HCT116 (cell line): ENCODE measurements at regions not wholly inside any gene's neighbourhood (a gene's known extent, or its start where the extent isn't known, plus 50 kb on each side); places are given as distances from the start of the nearest gene placed in this dataset.
"Not testable (repeated sequence)": the region's sequence is repeated elsewhere in the genome, so short reads cannot be mapped to it uniquely, and the experiment has no call there.

ENCODE experiments used
- ATAC-seq: fragments of 200-7000 bp; cut with Tn5 transposase; 2 replicates; pipeline ENCODE4 v1.9.1; 2020; ENCODE audit warnings: mild to moderate bottlenecking, moderate library complexity
- BruUV-seq: library from RNA; stranded (reverse); fragments of 400-500 nt; replicated peaks from 2 replicates; lab custom pipeline; 2021; lab: Mats Ljungman, UMichigan
- CTCF ChIA-PET: fragments of 300-600 bp; sonication (Branson Sonifier 250); formaldehyde crosslinking; loops from one replicate; lab custom pipeline; 2021; ENCODE audit warnings: antibody characterized with exemption; lab: Charles Lee
- POLR2A ChIA-PET: fragments of 300-600, 350-600 bp; sonication (Branson Sonifier 250); formaldehyde crosslinking; loops from one replicate; lab custom pipeline; 2021; ENCODE audit warnings: antibody characterized with exemption; lab: Charles Lee
- RAD21 ChIA-PET, 2 experiments: fragments of 300-600 bp; sonication (Branson Sonifier 250); formaldehyde crosslinking; loops; one replicate each; lab custom pipeline; 2023; ENCODE audit warnings: low total read pairs in 2 of 2; ENCODE audit not compliant: uncharacterized antibody in 2 of 2, unreplicated experiment in 2 of 2, low non-redundant PET in 1 of 2; lab: Charles Lee
- DNase-seq: peaks from one replicate; pipeline ENCODE4 v3.0.0-alpha.2; 2010; ENCODE audit warnings: low read depth, low spot score
- H2AFZ ChIP-seq: fragments of 200-600 bp; shearing (Covaris generic), sonication (generic); 2 replicates; pipeline ENCODE4 v1.6.1; 2017; ENCODE audit warnings: low read depth, mixed run types, mixed read lengths, antibody characterized with exemption, low read length; ENCODE audit not compliant: poor library complexity, severe bottlenecking
- H3K27ac ChIP-seq: 2 replicates; pipeline ENCODE4 v1.5.1; 2012; ENCODE audit warnings: low read depth, low read length
- H3K27me3 ChIP-seq: fragments of 200-600 bp; sonication (generic); 2 replicates; pipeline ENCODE4 v1.6.1; 2016; ENCODE audit warnings: mixed run types, low read length, mixed read lengths; ENCODE audit not compliant: insufficient read depth
- H3K36me3 ChIP-seq, 2 experiments: fragments of 200-500 bp in 1 of 2; fragments of 200-600 bp in 1 of 2; sonication (Bioruptor generic) in 1 of 2; sonication (generic) in 1 of 2; 2 replicates each; pipeline versions ENCODE4 v1.5.1 to v1.6.1; 2014 to 2016; ENCODE audit warnings: low read length in 2 of 2, inconsistent platforms in 1 of 2, mixed read lengths in 1 of 2, mixed run types in 1 of 2; ENCODE audit not compliant: insufficient read depth in 2 of 2, control insufficient read depth in 1 of 2
- H3K4me1 ChIP-seq, 2 experiments: fragments of 200-600 bp in 1 of 2; sonication (generic) in 1 of 2; 2 replicates each; pipeline versions ENCODE4 v1.5.1 to v1.6.1; 2012 to 2017; ENCODE audit warnings: low read length in 2 of 2, inconsistent platforms in 1 of 2, mild to moderate bottlenecking in 1 of 2, mixed read lengths in 1 of 2, mixed run types in 1 of 2, moderate library complexity in 1 of 2; ENCODE audit not compliant: insufficient read depth in 2 of 2, control insufficient read depth in 1 of 2
- H3K4me2 ChIP-seq: fragments of 200-600 bp; sonication (generic); 2 replicates; pipeline ENCODE4 v1.6.1; 2017; ENCODE audit warnings: mixed run types, low read length, mixed read lengths
- H3K4me3 ChIP-seq, 2 experiments: fragments of 200-600 bp in 1 of 2; sonication (generic) in 1 of 2; replicated peaks in 1 of 2; 2 replicates each; pipeline ENCODE4 v1.5.1; 2011 to 2016; ENCODE audit warnings: low read length in 2 of 2, control low read depth in 1 of 2, low read depth in 1 of 2, mild to moderate bottlenecking in 1 of 2, mixed read lengths in 1 of 2, mixed run types in 1 of 2
- H3K79me2 ChIP-seq: fragments of 200-600 bp; sonication (generic); 2 replicates; pipeline ENCODE4 v1.6.1; 2017; ENCODE audit warnings: mild to moderate bottlenecking, mixed run types, low read length, moderate library complexity, mixed read lengths; ENCODE audit not compliant: insufficient read depth
- H3K9ac ChIP-seq: fragments of 200-600 bp; sonication (generic); 2 replicates; pipeline ENCODE4 v1.6.1; 2016; ENCODE audit warnings: low read length, mixed read lengths
- H3K9me2 ChIP-seq: fragments of 200-600 bp; sonication (generic), shearing (Covaris generic); 2 replicates; pipeline ENCODE4 v1.6.1; 2017; ENCODE audit warnings: mixed run types, mild to moderate bottlenecking, moderate library complexity; ENCODE audit not compliant: insufficient read depth
- H3K9me3 ChIP-seq, 2 experiments: fragments of 200-500 bp in 1 of 2; fragments of 200-600 bp in 1 of 2; sonication (Bioruptor generic) in 1 of 2; sonication (generic) in 1 of 2; 2 replicates each; pipeline ENCODE4 v1.6.1; 2014 to 2017; ENCODE audit warnings: low read length in 2 of 2, mixed read lengths in 2 of 2, inconsistent platforms in 1 of 2, low read depth in 1 of 2, mild to moderate bottlenecking in 1 of 2, mixed run types in 1 of 2, moderate library complexity in 1 of 2; ENCODE audit not compliant: control insufficient read depth in 1 of 2, insufficient read depth in 1 of 2
- H4K20me1 ChIP-seq: fragments of 200-600 bp; sonication (generic), shearing (Covaris generic); 2 replicates; pipeline ENCODE4 v1.6.1; 2017; ENCODE audit warnings: mixed run types, mild to moderate bottlenecking, moderate library complexity; ENCODE audit not compliant: insufficient read depth
- EGR1 ChIP-seq: IDR thresholded peaks from 2 replicates; pipeline ENCODE4 v1.6.1; 2012; ENCODE audit warnings: low read depth
- EZH2phosphoT487 ChIP-seq: fragments of 200-600 bp; IDR thresholded peaks from 2 replicates; pipeline ENCODE4 v1.6.1; 2018; ENCODE audit warnings: antibody characterized with exemption, borderline replicate concordance
- intact Hi-C: fragments of 100-400 bp; cut with micrococcal nuclease; formaldehyde crosslinking; loops from 2 replicates; pipeline ENCODE4 v1.10.0; 2022

- no peak for TF ChIP-seq EGR1
- no peak for TF ChIP-seq EZH2phosphoT487
- Histone ChIP-seq H3K27me3 (no peaks in the 10 kb centered on the region), H4K20me1 (no peaks in the 10 kb centered on the region), H3K4me1 (no peaks in the 10 kb centered on the region), H2AFZ (no peak overlapping the region), H3K9me2 (no peaks in the 10 kb centered on the region), H3K79me2 (no peaks in the 10 kb centered on the region), H3K36me3 (no peaks in the 10 kb centered on the region), H3K9me3 (no peaks in the 10 kb centered on the region), H3K4me2 (no peak overlapping the region), H3K9ac (no peak overlapping the region), H3K27ac (no peak overlapping the region), H3K4me3 (no peak overlapping the region)
- RAD21 ChIA-PET = no interaction called here
- ATAC-seq (no peak), DNase-seq (no peak)
- BruUV-seq = no TSS peak
- POLR2A ChIA-PET = no interaction called here
- intact Hi-C loops = no loop called here
- CTCF ChIA-PET = no interaction called here
Measured at GRCh38 chr13:50766695-50767094, 76.8 kb downstream of the DLEU7 start.

GRCh38 chr13:50772881-50773280, 70.6 kb downstream of the DLEU7 start:
- H3K4me3 ChIP-seq, H3K79me2 ChIP-seq, POLR2A ChIA-PET, H3K4me2 ChIP-seq, H3K36me3 ChIP-seq, BruUV-seq, H3K9me3 ChIP-seq, H3K27ac ChIP-seq, RAD21 ChIA-PET, H3K27me3 ChIP-seq, intact Hi-C loops, H4K20me1 ChIP-seq, H3K9me2 ChIP-seq, H2AFZ ChIP-seq, ATAC-seq, H3K4me1 ChIP-seq, H3K9ac ChIP-seq, CTCF ChIA-PET, DNase-seq: not testable (repeated sequence)
